ENCODE measurements at regions not wholly inside any gene's neighbourhood (a gene's known extent, or its start where the extent isn't known, plus 50 kb on each side); places are given as distances from the start of the nearest gene placed in this dataset.

GRCh38 chr2:203636588-203637470, 69.6 kb upstream of the CD28 start (continued):
- TF ChIP-seq, protein P1, sequence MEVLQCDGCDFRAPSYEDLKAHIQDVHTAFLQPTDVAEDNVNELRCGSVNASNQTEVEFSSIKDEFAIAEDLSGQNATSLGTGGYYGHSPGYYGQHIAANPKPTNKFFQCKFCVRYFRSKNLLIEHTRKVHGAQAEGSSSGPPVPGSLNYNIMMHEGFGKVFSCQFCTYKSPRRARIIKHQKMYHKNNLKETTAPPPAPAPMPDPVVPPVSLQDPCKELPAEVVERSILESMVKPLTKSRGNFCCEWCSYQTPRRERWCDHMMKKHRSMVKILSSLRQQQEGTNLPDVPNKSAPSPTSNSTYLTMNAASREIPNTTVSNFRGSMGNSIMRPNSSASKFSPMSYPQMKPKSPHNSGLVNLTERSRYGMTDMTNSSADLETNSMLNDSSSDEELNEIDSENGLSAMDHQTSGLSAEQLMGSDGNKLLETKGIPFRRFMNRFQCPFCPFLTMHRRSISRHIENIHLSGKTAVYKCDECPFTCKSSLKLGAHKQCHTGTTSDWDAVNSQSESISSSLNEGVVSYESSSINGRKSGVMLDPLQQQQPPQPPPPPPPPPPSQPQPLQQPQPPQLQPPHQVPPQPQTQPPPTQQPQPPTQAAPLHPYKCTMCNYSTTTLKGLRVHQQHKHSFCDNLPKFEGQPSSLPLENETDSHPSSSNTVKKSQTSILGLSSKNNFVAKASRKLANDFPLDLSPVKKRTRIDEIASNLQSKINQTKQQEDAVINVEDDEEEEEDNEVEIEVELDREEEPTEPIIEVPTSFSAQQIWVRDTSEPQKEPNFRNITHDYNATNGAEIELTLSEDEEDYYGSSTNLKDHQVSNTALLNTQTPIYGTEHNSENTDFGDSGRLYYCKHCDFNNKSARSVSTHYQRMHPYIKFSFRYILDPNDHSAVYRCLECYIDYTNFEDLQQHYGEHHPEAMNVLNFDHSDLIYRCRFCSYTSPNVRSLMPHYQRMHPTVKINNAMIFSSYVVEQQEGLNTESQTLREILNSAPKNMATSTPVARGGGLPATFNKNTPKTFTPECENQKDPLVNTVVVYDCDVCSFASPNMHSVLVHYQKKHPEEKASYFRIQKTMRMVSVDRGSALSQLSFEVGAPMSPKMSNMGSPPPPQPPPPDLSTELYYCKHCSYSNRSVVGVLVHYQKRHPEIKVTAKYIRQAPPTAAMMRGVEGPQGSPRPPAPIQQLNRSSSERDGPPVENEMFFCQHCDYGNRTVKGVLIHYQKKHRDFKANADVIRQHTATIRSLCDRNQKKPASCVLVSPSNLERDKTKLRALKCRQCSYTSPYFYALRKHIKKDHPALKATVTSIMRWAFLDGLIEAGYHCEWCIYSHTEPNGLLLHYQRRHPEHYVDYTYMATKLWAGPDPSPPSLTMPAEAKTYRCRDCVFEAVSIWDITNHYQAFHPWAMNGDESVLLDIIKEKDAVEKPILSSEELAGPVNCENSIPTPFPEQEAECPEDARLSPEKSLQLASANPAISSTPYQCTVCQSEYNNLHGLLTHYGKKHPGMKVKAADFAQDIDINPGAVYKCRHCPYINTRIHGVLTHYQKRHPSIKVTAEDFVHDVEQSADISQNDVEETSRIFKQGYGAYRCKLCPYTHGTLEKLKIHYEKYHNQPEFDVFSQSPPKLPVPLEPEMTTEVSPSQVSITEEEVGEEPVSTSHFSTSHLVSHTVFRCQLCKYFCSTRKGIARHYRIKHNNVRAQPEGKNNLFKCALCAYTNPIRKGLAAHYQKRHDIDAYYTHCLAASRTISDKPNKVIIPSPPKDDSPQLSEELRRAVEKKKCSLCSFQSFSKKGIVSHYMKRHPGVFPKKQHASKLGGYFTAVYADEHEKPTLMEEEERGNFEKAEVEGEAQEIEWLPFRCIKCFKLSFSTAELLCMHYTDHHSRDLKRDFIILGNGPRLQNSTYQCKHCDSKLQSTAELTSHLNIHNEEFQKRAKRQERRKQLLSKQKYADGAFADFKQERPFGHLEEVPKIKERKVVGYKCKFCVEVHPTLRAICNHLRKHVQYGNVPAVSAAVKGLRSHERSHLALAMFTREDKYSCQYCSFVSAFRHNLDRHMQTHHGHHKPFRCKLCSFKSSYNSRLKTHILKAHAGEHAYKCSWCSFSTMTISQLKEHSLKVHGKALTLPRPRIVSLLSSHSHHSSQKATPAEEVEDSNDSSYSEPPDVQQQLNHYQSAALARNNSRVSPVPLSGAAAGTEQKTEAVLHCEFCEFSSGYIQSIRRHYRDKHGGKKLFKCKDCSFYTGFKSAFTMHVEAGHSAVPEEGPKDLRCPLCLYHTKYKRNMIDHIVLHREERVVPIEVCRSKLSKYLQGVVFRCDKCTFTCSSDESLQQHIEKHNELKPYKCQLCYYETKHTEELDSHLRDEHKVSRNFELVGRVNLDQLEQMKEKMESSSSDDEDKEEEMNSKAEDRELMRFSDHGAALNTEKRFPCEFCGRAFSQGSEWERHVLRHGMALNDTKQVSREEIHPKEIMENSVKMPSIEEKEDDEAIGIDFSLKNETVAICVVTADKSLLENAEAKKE (CRISPR knock-in tag; IDR thresholded peaks at IDR 0.05) = no peak
- no peak for TF ChIP-seq EZH2 (IDR thresholded peaks at IDR 0.05; ENCODE audit: low read depth, unreplicated experiment)
- no peak for TF ChIP-seq REST (IDR thresholded peaks at IDR 0.05; ENCODE audit: unreplicated experiment)
- no peak for TF ChIP-seq CREB1 (CRISPR knock-in tag; IDR thresholded peaks at IDR 0.05; ENCODE audit: low read depth)
- no peak for TF ChIP-seq CTCF (conservative IDR thresholded peaks at IDR 0.05; ENCODE audit: low read depth in 2 of 2)
- TF ChIP-seq EZH2phosphoT487 (IDR thresholded peaks at IDR 0.05; ENCODE audit: unreplicated experiment) = no peak
- TF ChIP-seq ZNF331 (CRISPR knock-in tag; IDR thresholded peaks at IDR 0.05; ENCODE audit: low read depth) = no peak
- TF ChIP-seq ETS1 (IDR thresholded peaks at IDR 0.05) = no peak
